ENCODE measurements at regions not wholly inside any gene's neighbourhood (a gene's known extent, or its start where the extent isn't known, plus 50 kb on each side); places are given as distances from the start of the nearest gene placed in this dataset.
"Not testable (repeated sequence)": the region's sequence is repeated elsewhere in the genome, so short reads cannot be mapped to it uniquely, and the experiment has no call there.

DNA sequence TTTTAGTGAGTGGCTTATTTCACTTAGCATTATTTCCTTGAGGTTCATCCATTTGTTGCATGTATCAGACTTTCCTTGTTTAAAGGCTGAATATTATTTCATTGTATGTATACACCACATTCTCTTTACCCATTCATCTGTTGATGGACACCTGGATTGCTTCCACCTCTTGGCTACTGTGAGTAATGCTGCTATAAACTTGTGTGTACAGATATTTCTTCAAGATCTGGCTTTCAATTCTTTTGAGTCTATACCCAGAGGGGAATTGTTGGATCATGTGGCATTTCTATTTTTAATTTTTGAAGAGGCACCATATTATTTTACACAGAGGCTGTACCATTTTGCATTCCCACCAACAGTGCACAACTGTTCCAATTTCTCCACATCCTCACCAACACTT is 313.5 kb downstream of the RPLP1 start (continued):
- TF ChIP-seq, protein P1, sequence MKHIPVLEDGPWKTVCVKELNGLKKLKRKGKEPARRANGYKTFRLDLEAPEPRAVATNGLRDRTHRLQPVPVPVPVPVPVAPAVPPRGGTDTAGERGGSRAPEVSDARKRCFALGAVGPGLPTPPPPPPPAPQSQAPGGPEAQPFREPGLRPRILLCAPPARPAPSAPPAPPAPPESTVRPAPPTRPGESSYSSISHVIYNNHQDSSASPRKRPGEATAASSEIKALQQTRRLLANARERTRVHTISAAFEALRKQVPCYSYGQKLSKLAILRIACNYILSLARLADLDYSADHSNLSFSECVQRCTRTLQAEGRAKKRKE (CRISPR knock-in tag; IDR thresholded peaks at IDR 0.05; ENCODE audit: low read depth), result no peak

DNA sequence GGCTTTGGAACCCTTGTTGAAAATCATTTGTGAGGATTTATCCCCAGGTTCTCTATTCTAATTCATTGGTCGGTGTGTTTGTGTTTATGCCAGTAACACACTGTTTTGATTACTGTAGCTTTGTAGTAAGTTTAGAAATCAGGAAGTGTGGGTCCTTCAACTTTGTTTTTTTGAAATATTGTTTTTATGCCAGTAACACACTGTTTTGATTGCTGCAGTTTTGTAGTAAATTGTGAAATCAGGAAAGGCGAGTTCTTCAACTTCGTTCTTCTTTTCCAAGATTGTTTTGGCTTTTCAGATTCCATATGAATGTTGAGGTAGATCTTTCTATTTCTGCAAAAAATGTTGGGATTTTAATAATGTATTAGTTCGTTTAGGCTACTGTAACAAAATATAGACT is 314.6 kb downstream of the RPLP1 start:
- ATAC-seq (no peak), FAIRE-seq (no peak), DNase-seq (ENCODE audit: low read depth in 1 of 2, low spot score in 1 of 2) (no peak)
- Histone ChIP-seq H3K9me3 (peaks cover 11% of the 10 kb centered on the region), H3K4me1 (no peaks in the 10 kb centered on the region), H3K27ac (no peak overlapping the region), H3K4me3 (no peak overlapping the region), H3K4me2 (no peak overlapping the region)
- no peak for TF ChIP-seq TFCP2L1 (CRISPR knock-in tag; IDR thresholded peaks at IDR 0.05)
- no peak for TF ChIP-seq HOXB13 (CRISPR knock-in tag; IDR thresholded peaks at IDR 0.05; ENCODE audit: low read depth)
- TF ChIP-seq NR3C1 (IDR thresholded peaks at IDR 0.05), result no peak
- TF ChIP-seq CEBPB (IDR thresholded peaks at IDR 0.05), result no peak
- no peak for TF ChIP-seq CHD2 (IDR thresholded peaks at IDR 0.05; ENCODE audit: low read length, partially characterized antibody)
- no peak for TF ChIP-seq RNF2 (IDR thresholded peaks at IDR 0.05; ENCODE audit: borderline replicate concordance, low read depth)
- TF ChIP-seq, protein P2, sequence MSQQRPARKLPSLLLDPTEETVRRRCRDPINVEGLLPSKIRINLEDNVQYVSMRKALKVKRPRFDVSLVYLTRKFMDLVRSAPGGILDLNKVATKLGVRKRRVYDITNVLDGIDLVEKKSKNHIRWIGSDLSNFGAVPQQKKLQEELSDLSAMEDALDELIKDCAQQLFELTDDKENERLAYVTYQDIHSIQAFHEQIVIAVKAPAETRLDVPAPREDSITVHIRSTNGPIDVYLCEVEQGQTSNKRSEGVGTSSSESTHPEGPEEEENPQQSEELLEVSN (IDR thresholded peaks at IDR 0.05; ENCODE audit: borderline replicate concordance, low read depth), result no peak
- TF ChIP-seq EHF (CRISPR knock-in tag; IDR thresholded peaks at IDR 0.05), result no peak
- TF ChIP-seq RARB (CRISPR knock-in tag; IDR thresholded peaks at IDR 0.05), result no peak
- no peak for TF ChIP-seq GATA3 (IDR thresholded peaks at IDR 0.05; ENCODE audit: borderline replicate concordance)
- TF ChIP-seq HOXB5 (CRISPR knock-in tag; IDR thresholded peaks at IDR 0.05), result no peak
- TF ChIP-seq MAZ (IDR thresholded peaks at IDR 0.05; ENCODE audit: borderline replicate concordance, low read depth, low read length), result no peak
- TF ChIP-seq KDM5A (IDR thresholded peaks at IDR 0.05), result no peak
- CTCF ChIA-PET, result interaction anchor here (1.0 kb wide), 1 partner anchor 100 kb away, joined by 3 read pairs; no protein-coding TSS in a partner anchor
- 60% methylated on average over 4 of the region's 4 CpGs for WGBS (ENCODE audit: missing lambda C conversion rate)
- POLR2A ChIA-PET, result no interaction called here

DNA sequence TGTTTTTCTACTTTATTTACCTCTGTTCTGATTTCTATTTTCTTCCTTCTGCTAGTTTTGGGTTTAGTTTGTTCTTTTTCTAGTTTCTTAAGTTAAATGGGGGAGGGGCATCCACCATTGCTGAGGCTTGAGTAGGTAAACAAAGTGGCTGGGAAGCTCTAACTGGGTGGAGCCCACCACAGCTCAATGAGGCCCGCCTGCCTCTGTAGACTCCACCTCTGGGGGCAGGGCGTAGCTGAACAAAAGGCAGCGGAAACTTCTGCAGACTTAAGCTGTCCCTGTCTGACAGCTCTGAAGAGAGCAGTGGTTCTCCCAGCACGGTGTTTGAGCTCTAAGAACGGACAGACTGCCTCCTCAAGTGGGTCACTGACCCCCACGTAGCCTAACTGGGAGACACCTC is 316.7 kb downstream of the RPLP1 start:
- 10% methylated on average over 6 of the region's 6 CpGs for WGBS (ENCODE audit: missing lambda C conversion rate)
- H3K4me2 ChIP-seq; POLR2A ChIA-PET; DNase-seq (ENCODE audit: low read depth in 1 of 2, low spot score in 1 of 2); FAIRE-seq; H3K4me1 ChIP-seq; ATAC-seq; H3K27ac ChIP-seq; H3K4me3 ChIP-seq: not testable (repeated sequence)
- CTCF ChIA-PET, result interaction anchor here (0.6 to 1.2 kb wide), 2 partner anchors 517 to 697 kb away, joined by 3 read pairs; no protein-coding TSS in a partner anchor
- H3K9me3 ChIP-seq, result peaks cover 11% of the 10 kb centered on the region

DNA sequence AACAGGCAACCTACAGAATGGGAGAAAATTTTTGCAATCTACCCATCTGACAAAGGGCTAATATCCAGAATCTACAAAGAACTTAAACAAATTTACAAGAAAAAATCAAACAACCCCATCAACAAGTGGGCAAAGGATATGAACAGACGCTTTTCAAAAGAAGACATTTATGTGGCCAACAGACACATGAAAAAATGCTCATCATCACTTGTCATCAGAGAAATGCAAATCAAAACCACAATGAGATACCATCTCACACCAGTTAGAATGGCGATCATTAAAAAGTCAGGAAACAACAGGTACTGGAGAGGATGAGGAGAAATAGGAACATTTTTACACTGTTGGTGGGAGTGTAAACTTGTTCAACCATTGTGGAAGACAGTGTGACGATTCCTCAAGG is 321.6 kb downstream of the RPLP1 start:
- H3K9me3 ChIP-seq; CTCF ChIA-PET; FAIRE-seq; DNase-seq (ENCODE audit: low read depth in 1 of 2, low spot score in 1 of 2); H3K4me2 ChIP-seq; POLR2A ChIA-PET; H3K4me3 ChIP-seq; H3K27ac ChIP-seq; ATAC-seq; H3K4me1 ChIP-seq: not testable (repeated sequence)
- WGBS (ENCODE audit: missing lambda C conversion rate), result 52% methylated on average over 3 of the region's 3 CpGs

DNA sequence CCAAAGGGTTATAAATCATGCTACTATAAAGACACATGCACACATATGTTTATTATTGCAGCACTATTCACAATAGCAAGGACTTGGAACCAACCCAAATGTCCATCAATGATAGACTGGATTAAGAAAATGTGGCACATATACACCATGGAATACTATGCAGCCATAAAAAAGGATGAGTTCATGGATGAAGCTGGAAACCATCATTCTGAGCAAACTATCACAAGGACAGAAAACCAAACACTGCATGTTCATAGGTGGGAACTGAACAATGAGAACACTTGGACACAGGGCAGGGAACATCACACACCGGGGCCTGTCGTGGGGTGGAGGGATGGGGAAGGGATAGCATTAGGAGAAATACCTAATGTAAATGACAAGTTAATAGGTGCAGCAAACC is 322.1 kb downstream of the RPLP1 start:
- POLR2A ChIA-PET; H3K4me2 ChIP-seq; H3K4me3 ChIP-seq; DNase-seq (ENCODE audit: low read depth in 1 of 2, low spot score in 1 of 2); CTCF ChIA-PET; H3K9me3 ChIP-seq; H3K27ac ChIP-seq; FAIRE-seq; H3K4me1 ChIP-seq; ATAC-seq: not testable (repeated sequence)
- 96% methylated on average over 2 of the region's 2 CpGs for WGBS (ENCODE audit: missing lambda C conversion rate)

DNA sequence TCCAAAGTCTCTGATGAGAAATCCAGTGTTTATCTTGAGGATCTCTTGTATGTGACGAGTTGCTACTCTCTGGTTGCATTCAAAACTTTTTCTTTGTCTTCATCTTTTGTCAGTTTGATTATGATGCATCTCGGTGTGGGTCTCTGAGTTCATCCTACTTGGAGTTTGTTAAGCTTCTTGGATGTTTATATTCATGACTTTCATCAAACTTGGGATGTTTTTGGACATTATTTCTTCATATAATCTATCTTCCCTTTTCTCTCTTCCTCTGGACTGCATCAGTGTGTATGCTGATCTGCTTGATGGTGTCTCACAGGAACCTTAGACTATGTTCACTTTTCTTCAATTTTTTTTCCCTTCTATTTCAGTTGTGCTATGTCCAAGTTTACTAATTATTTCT is 320.4 kb downstream of the TLE3 start:
- TF ChIP-seq KDM1A (IDR thresholded peaks at IDR 0.05; ENCODE audit: low read depth), result no peak
- DNase-seq (ENCODE audit: low read depth in 1 of 2, low spot score in 1 of 2) (no peak), FAIRE-seq (no peak), ATAC-seq (no peak)
- H3K4me3 ChIP-seq, result no peak overlapping the region
- H3K4me1 ChIP-seq, result no peaks in the 10 kb centered on the region
- ChIA-PET POLR2A (no interaction called here), CTCF (no interaction called here)
- H3K27ac ChIP-seq, result no peak overlapping the region
- 3% methylated on average over 2 of the region's 2 CpGs for WGBS (ENCODE audit: missing lambda C conversion rate)
- H3K4me2 ChIP-seq, result no peak overlapping the region
- no peaks in the 10 kb centered on the region for H3K9me3 ChIP-seq
